ENCODE measurements at regions not wholly inside any gene's neighbourhood (a gene's known extent, or its start where the extent isn't known, plus 50 kb on each side); places are given as distances from the start of the nearest gene placed in this dataset.
A peak's percentile ranks its signal among the peaks of the same experiment; 100 is the strongest.

DNA sequence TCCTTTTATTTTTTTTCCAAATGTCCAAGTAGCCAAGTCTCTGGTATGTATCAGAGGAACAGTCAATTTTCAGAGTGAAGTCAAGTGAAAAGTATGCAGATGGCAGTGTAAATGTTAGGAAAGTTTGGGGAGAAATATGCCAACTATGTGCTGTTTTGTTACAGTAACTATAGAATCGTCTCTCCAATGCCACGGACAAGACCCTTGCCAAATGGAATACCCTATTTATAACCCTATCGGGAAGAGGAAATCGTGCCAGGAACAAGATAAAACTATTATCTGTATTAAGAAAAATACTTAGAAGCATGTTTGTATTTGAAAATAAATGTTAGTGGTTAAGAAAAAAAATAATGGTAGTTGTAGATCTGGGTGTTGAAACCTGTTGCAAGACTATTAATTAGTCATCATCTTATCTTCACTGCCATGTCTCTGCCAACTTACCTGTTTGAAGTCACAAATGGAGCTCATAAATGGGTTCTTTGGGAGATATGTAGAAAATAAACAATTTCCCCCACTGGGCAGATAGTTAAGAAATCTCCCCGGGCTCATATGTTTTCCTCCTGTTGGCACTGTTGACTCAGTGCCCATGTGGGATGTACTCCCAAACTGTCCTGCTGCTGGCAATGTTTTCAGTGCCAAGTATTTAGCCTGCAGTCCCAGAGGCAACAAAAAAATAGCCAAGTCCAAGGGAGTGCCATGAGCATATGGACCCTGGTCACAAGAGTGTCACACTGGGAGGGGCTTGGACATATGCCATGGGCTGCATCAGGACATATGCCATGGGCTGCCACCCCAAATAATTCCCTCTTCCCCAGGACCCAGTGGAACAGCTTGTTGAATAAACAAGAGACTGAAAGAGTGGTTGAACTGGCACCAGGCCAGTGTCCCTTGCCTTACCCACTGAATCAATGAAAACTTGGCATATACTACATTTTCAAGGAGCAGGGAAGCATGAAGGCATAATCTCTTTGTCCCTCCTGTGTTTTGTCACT is 366.9 kb downstream of the OSR1 start:
- H3K36me3 ChIP-seq (ENCODE audit: control insufficient read depth in 2 of 2, insufficient read depth in 2 of 2, low read length in 1 of 2) = no peaks in the 10 kb centered on the region
- H3K4me3 ChIP-seq (ENCODE audit: low read length in 2 of 2) = no peak overlapping the region
- no peaks in the 10 kb centered on the region for H3K9me3 ChIP-seq (ENCODE audit: control insufficient read depth in 2 of 2, insufficient read depth in 1 of 2, low read length in 1 of 2)
- DNase-seq (ENCODE audit: low read depth in 6 of 9, low spot score in 9 of 9) = no peak
- H3K27me3 ChIP-seq (ENCODE audit: control insufficient read depth in 2 of 2, insufficient read depth in 1 of 2, low read length in 1 of 2) = no peaks in the 10 kb centered on the region
- WGBS = 90% methylated on average over 5 of the region's 5 CpGs
- no peak overlapping the region for H3K27ac ChIP-seq (ENCODE audit: low read depth in 1 of 2, low read length in 1 of 2)
- H3K4me1 ChIP-seq (ENCODE audit: control insufficient read depth in 2 of 2, insufficient read depth in 2 of 2, low read length in 2 of 2) = no peaks in the 10 kb centered on the region

DNA sequence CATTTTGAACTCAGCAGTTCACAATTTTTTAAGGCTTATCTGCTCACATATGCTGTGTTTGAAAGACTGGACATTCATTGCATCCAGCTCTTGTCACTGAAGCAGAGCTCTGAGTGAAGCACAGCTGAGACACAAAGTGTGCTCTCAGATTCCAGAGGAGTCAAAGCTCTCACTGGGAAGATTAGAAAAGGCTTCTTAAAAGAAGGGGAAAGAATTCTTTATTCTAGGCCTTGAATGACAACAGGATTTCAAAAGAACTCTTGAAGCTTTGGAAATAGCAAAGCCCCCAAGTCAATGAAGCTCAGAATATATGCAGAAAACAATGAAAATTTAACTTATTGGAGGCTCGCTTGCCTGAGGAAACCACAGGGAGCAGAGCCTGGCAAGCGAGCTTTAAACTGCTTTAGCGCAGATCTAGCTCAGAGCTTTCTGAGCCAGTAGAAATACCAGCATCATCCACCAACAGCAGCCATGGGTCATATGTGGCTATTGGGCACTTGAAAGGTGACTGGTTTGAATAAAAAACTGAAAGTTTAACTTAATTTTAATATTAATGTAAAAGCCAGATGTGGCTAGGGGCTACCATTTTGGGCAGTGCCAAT is 369.7 kb downstream of the OSR1 start:
- Histone ChIP-seq H3K9me3 (ENCODE audit: control insufficient read depth in 2 of 2, insufficient read depth in 1 of 2, low read length in 1 of 2) (no peaks in the 10 kb centered on the region), H3K4me3 (ENCODE audit: low read length in 2 of 2) (no peak overlapping the region), H3K4me1 (ENCODE audit: control insufficient read depth in 2 of 2, insufficient read depth in 2 of 2, low read length in 2 of 2) (no peaks in the 10 kb centered on the region), H3K27ac (ENCODE audit: low read depth in 1 of 2, low read length in 1 of 2) (no peak overlapping the region), H3K36me3 (ENCODE audit: control insufficient read depth in 2 of 2, insufficient read depth in 2 of 2, low read length in 1 of 2) (no peaks in the 10 kb centered on the region), H3K27me3 (ENCODE audit: control insufficient read depth in 2 of 2, insufficient read depth in 1 of 2, low read length in 1 of 2) (no peaks in the 10 kb centered on the region)
- 96% methylated on average over 3 of the region's 3 CpGs for WGBS
- DNase-seq (ENCODE audit: low read depth in 6 of 9, low spot score in 9 of 9) = no peak

DNA sequence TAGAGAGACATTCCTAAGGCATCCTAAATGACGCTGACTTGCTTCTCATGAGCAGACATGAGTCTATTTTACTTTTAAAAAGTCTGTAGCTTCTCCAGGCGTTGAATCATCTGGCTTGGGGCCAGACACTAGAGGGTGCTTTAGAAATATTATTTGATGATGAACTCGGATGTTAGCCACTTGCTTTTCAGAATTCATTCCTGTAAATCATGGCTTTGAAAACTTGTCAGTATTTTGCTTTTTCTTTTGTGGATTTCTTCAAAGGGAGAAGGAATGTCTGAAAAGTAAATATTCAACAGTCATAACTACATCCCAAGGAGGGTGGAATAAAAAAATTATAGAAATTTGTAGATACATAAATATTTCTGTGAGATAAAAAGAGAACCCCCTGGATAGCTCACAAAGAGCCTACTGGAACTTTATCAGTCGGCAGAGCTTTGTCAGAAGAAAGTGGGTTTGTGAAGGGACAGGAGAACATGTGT is 370.8 kb downstream of the OSR1 start:
- Histone ChIP-seq H3K36me3 (ENCODE audit: control insufficient read depth in 2 of 2, insufficient read depth in 2 of 2, low read length in 1 of 2) (no peaks in the 10 kb centered on the region), H3K4me1 (ENCODE audit: control insufficient read depth in 2 of 2, insufficient read depth in 2 of 2, low read length in 2 of 2) (no peaks in the 10 kb centered on the region), H3K27ac (ENCODE audit: low read depth in 1 of 2, low read length in 1 of 2) (no peak overlapping the region), H3K27me3 (ENCODE audit: control insufficient read depth in 2 of 2, insufficient read depth in 1 of 2, low read length in 1 of 2) (no peaks in the 10 kb centered on the region), H3K9me3 (ENCODE audit: control insufficient read depth in 2 of 2, insufficient read depth in 1 of 2, low read length in 1 of 2) (no peaks in the 10 kb centered on the region), H3K4me3 (ENCODE audit: low read length in 2 of 2) (no peak overlapping the region)
- DNase-seq (ENCODE audit: low read depth in 6 of 9, low spot score in 9 of 9) = peak in 1 of 9 donors; percentile 14
- 73% methylated on average over 4 of the region's 4 CpGs for WGBS

DNA sequence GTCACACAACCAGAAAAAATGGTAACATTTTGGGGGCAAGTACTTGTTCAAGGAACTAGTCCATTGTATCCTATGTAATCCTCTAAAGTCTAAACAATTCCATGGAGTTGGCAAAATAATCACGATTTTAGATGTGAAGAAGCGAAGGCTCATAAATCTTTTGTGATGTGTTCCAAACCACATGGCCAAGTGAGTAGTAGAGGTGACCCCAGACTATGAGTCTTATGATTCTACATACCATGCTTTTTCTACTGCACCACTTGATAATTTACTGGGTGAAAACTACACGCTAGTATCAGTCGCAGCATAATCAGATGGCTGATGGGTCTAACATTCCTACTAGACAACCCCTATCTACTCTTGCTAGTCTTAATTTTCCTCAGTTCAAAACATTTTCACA is 371.4 kb downstream of the OSR1 start:
- 97% methylated on average over 4 of the region's 4 CpGs for WGBS
- H3K36me3 ChIP-seq (ENCODE audit: control insufficient read depth in 2 of 2, insufficient read depth in 2 of 2, low read length in 1 of 2) = no peaks in the 10 kb centered on the region
- no peak overlapping the region for H3K27ac ChIP-seq (ENCODE audit: low read depth in 1 of 2, low read length in 1 of 2)
- H3K4me1 ChIP-seq (ENCODE audit: control insufficient read depth in 2 of 2, insufficient read depth in 2 of 2, low read length in 2 of 2) = no peaks in the 10 kb centered on the region
- no peak for DNase-seq (ENCODE audit: low read depth in 6 of 9, low spot score in 9 of 9)
- no peaks in the 10 kb centered on the region for H3K27me3 ChIP-seq (ENCODE audit: control insufficient read depth in 2 of 2, insufficient read depth in 1 of 2, low read length in 1 of 2)
- no peak overlapping the region for H3K4me3 ChIP-seq (ENCODE audit: low read length in 2 of 2)
- no peaks in the 10 kb centered on the region for H3K9me3 ChIP-seq (ENCODE audit: control insufficient read depth in 2 of 2, insufficient read depth in 1 of 2, low read length in 1 of 2)

DNA sequence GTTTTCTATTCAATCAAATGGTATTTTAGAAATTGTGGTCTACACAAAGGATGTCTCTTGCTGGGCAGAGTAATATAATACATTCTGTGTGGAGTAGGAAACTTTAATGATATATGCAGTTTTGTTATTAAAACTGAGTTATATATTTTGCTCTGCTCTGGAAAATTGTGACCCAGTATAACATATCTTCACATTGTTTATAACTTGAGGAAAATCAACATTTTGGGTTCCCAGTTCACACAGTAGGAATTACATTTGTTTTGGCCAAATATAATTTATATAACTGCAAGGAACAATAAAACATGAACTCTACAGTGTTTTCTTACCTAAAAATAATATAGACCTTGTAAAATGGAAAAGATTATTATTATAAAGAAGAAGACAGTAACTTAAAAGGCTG is 372.4 kb downstream of the OSR1 start:
- Histone ChIP-seq H3K4me1 (ENCODE audit: control insufficient read depth in 2 of 2, insufficient read depth in 2 of 2, low read length in 2 of 2) (no peaks in the 10 kb centered on the region), H3K36me3 (ENCODE audit: control insufficient read depth in 2 of 2, insufficient read depth in 2 of 2, low read length in 1 of 2) (no peaks in the 10 kb centered on the region), H3K4me3 (ENCODE audit: low read length in 2 of 2) (no peak overlapping the region), H3K27me3 (ENCODE audit: control insufficient read depth in 2 of 2, insufficient read depth in 1 of 2, low read length in 1 of 2) (no peaks in the 10 kb centered on the region), H3K27ac (ENCODE audit: low read depth in 1 of 2, low read length in 1 of 2) (no peak overlapping the region), H3K9me3 (ENCODE audit: control insufficient read depth in 2 of 2, insufficient read depth in 1 of 2, low read length in 1 of 2) (no peaks in the 10 kb centered on the region)
- DNase-seq (ENCODE audit: low read depth in 6 of 9, low spot score in 9 of 9) = no peak

DNA sequence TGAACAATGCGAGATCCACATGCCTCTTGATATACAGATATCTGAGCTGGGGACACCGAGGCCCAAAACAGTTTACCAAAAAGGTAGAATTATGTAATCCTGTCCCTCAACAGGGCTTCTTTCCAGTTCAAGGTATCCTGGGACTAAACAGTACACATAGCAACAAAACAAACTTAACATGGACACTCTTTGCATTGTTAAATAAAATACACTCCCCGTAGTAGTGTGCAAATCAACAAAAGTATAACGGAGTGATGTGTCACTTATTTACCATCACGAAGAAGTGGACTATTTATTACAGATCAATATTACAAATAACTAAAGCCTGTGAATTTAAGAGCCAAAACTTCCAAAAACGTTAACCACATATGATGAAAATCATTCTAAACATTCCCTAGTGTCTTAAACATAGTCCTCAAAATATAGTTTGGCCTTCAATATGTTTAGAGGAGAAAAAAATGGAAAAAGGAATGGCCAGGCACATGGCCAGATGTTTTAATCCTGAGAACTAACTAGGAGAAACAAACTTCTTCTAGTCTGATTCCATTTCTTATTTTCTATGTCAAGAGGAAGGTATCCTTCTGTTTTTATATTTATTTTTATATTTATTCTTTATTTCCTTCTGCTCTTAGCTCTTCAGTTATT is 377.5 kb downstream of the OSR1 start:
- DNase-seq (ENCODE audit: low read depth in 6 of 9, low spot score in 9 of 9) = no peak
- WGBS = 89% methylated on average over 6 of the region's 6 CpGs

DNA sequence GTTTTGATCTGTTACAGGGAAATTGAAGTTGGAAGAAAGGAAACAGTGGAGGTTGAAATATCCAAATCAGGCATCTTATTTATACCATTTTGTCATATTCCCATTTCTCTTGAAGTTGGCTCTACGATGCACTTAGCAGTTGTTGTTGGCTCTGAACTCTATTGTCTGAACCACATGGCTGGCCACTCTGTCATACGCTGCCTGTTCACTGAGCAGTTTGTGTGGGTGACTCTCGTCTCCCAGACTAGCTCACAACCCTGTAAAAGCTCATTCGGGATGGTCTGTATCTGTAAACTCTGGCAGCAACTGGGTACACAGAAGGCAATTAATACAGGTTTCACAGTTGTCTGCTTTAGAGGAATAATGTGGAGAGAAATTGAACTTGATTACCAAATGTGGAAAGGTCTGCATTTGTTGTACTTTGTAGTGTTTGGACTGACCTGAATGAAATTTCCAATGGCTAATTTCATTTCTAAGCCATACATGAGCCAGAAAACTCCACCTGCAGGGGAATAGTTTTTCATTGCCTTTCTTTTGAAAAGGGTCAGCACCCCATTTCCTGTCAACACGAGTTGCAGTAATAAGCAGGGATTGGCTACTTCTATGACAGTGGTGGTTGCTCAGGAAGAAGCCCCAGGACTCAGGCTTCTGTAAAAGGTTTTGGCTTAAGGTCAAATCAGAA is 378.2 kb downstream of the OSR1 start:
- Histone ChIP-seq H3K9me3 (ENCODE audit: control insufficient read depth in 2 of 2, insufficient read depth in 1 of 2, low read length in 1 of 2) (no peaks in the 10 kb centered on the region), H3K4me1 (ENCODE audit: control insufficient read depth in 2 of 2, insufficient read depth in 2 of 2, low read length in 2 of 2) (no peaks in the 10 kb centered on the region), H3K27me3 (ENCODE audit: control insufficient read depth in 2 of 2, insufficient read depth in 1 of 2, low read length in 1 of 2) (no peaks in the 10 kb centered on the region), H3K4me3 (ENCODE audit: low read length in 2 of 2) (no peak overlapping the region), H3K27ac (ENCODE audit: low read depth in 1 of 2, low read length in 1 of 2) (no peak overlapping the region), H3K36me3 (ENCODE audit: control insufficient read depth in 2 of 2, insufficient read depth in 2 of 2, low read length in 1 of 2) (no peaks in the 10 kb centered on the region)
- 79% methylated on average over 5 of the region's 5 CpGs for WGBS
- DNase-seq (ENCODE audit: low read depth in 6 of 9, low spot score in 9 of 9) = no peak

More for the DNA sequence above, 377.5 kb downstream of the OSR1 start:
- Histone ChIP-seq H3K9me3 (ENCODE audit: control insufficient read depth in 2 of 2, insufficient read depth in 1 of 2, low read length in 1 of 2) (no peaks in the 10 kb centered on the region), H3K27ac (ENCODE audit: low read depth in 1 of 2, low read length in 1 of 2) (no peak overlapping the region), H3K4me3 (ENCODE audit: low read length in 2 of 2) (no peak overlapping the region), H3K4me1 (ENCODE audit: control insufficient read depth in 2 of 2, insufficient read depth in 2 of 2, low read length in 2 of 2) (no peaks in the 10 kb centered on the region), H3K36me3 (ENCODE audit: control insufficient read depth in 2 of 2, insufficient read depth in 2 of 2, low read length in 1 of 2) (no peaks in the 10 kb centered on the region), H3K27me3 (ENCODE audit: control insufficient read depth in 2 of 2, insufficient read depth in 1 of 2, low read length in 1 of 2) (no peaks in the 10 kb centered on the region)

DNA sequence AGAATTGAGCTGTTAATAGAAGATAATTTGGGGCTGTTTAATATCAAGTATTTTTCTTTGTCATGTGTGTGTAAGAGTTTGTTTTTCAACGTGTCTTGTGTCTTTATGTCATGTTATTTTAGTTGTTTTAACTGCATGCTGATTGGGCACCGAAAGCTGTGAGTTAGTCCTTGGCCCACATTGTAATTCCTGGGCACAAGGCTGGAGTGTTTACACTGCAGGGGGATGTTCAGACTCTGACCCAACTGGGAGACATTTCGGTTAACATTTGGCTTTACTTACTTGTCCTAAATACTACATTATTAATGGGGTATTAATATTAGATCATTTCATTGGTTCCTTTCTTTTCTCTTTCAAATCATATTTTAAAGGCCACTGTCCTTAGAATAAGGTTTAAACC is 381.0 kb downstream of the OSR1 start:
- no peaks in the 10 kb centered on the region for H3K9me3 ChIP-seq (ENCODE audit: control insufficient read depth in 2 of 2, insufficient read depth in 1 of 2, low read length in 1 of 2)
- DNase-seq (ENCODE audit: low read depth in 6 of 9, low spot score in 9 of 9) = no peak
- H3K4me3 ChIP-seq (ENCODE audit: low read length in 2 of 2) = no peak overlapping the region
- 85% methylated on average over 3 of the region's 3 CpGs for WGBS
- H3K36me3 ChIP-seq (ENCODE audit: control insufficient read depth in 2 of 2, insufficient read depth in 2 of 2, low read length in 1 of 2) = no peaks in the 10 kb centered on the region
- H3K4me1 ChIP-seq (ENCODE audit: control insufficient read depth in 2 of 2, insufficient read depth in 2 of 2, low read length in 2 of 2) = no peaks in the 10 kb centered on the region
- no peak overlapping the region for H3K27ac ChIP-seq (ENCODE audit: low read depth in 1 of 2, low read length in 1 of 2)
- no peaks in the 10 kb centered on the region for H3K27me3 ChIP-seq (ENCODE audit: control insufficient read depth in 2 of 2, insufficient read depth in 1 of 2, low read length in 1 of 2)
